PC-3 (cell line): ENCODE measurements at regions not wholly inside any gene's neighbourhood (a gene's known extent, or its start where the extent isn't known, plus 50 kb on each side); places are given as distances from the start of the nearest gene placed in this dataset.

Source experiments
- EZH2 ChIP-seq: fragments of 300-600 bp; sonication (generic); IDR thresholded peaks from one replicate; pipeline ENCODE4 v1.6.1; 2017; ENCODE audit warnings: antibody characterized with exemption, mild to moderate bottlenecking, low read length; ENCODE audit not compliant: unreplicated experiment
- EZH2phosphoT487 ChIP-seq: fragments of 300-600 bp; sonication (generic); IDR thresholded peaks from 2 replicates; pipeline ENCODE4 v1.6.1; 2018; ENCODE audit warnings: mild to moderate bottlenecking, antibody characterized with exemption, low read length, borderline replicate concordance
- TF ChIP-seq, protein P1 (sequence below): fragments of 300-600 bp; sonication (generic); conservative IDR thresholded peaks from 2 replicates; pipeline ENCODE4 v1.5.1; 2017; ENCODE audit warnings: antibody characterized with exemption, low read depth, mild to moderate bottlenecking, low read length

DNA sequence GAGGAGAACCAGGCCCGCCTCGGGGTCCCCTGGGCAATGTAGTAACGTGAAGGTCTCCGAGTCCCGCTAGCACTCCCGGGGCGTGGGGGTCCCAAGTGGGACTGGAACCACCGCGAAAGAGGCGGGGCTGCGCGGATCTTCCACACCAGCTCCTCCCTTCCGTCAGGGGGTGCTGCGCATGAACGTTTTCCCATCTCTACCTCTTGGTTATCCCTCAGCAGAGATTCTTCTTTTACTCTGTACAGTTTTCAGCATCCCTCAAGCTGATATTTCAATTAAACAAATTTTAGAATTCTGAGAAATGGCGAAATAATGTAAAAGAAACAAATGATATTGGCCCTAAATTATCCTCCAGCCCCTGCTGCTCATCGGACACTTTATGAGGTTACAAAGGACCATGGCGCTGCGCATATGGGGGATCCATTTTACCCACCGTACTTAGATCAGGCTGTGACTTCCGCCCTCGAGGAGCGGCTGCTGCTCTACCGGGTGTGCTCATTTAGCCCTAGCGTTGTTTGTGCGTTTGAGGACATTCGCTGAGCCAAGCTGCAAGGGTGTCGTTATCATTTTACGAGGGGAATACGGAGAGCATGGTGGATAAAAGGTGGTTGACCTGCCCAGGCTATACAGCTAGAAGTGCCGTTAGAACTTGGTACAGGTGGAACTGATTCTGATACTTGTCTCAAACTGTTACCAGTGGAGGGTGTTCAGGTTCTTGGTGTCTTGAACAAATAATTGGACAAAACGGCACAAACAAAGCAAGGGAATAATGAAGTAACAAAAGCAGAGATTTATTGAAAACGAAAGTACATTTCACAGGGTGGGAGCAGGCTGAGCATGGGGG, 75.2 kb upstream of the CHD6 start:
- TF ChIP-seq, protein P1, sequence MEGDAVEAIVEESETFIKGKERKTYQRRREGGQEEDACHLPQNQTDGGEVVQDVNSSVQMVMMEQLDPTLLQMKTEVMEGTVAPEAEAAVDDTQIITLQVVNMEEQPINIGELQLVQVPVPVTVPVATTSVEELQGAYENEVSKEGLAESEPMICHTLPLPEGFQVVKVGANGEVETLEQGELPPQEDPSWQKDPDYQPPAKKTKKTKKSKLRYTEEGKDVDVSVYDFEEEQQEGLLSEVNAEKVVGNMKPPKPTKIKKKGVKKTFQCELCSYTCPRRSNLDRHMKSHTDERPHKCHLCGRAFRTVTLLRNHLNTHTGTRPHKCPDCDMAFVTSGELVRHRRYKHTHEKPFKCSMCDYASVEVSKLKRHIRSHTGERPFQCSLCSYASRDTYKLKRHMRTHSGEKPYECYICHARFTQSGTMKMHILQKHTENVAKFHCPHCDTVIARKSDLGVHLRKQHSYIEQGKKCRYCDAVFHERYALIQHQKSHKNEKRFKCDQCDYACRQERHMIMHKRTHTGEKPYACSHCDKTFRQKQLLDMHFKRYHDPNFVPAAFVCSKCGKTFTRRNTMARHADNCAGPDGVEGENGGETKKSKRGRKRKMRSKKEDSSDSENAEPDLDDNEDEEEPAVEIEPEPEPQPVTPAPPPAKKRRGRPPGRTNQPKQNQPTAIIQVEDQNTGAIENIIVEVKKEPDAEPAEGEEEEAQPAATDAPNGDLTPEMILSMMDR = peak; percentile 90
- TF ChIP-seq EZH2 (no peak), EZH2phosphoT487 (no peak)
